ENCODE measurements at regions not wholly inside any gene's neighbourhood (a gene's known extent, or its start where the extent isn't known, plus 50 kb on each side); places are given as distances from the start of the nearest gene placed in this dataset.
A peak's percentile ranks its signal among the peaks of the same experiment; 100 is the strongest.

- no peak overlapping the region for H3K4me3 ChIP-seq (ENCODE audit: low read depth, low read length)
- no peak for DNase-seq (ENCODE audit: low read depth)
- TF ChIP-seq, protein P1, sequence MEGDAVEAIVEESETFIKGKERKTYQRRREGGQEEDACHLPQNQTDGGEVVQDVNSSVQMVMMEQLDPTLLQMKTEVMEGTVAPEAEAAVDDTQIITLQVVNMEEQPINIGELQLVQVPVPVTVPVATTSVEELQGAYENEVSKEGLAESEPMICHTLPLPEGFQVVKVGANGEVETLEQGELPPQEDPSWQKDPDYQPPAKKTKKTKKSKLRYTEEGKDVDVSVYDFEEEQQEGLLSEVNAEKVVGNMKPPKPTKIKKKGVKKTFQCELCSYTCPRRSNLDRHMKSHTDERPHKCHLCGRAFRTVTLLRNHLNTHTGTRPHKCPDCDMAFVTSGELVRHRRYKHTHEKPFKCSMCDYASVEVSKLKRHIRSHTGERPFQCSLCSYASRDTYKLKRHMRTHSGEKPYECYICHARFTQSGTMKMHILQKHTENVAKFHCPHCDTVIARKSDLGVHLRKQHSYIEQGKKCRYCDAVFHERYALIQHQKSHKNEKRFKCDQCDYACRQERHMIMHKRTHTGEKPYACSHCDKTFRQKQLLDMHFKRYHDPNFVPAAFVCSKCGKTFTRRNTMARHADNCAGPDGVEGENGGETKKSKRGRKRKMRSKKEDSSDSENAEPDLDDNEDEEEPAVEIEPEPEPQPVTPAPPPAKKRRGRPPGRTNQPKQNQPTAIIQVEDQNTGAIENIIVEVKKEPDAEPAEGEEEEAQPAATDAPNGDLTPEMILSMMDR (IDR thresholded peaks at IDR 0.05; ENCODE audit: low read depth, low read length): no peak
- no peak for TF ChIP-seq POLR2A (IDR thresholded peaks at IDR 0.05; ENCODE audit: extremely low read depth, insufficient read length)
- TF ChIP-seq MYC (IDR thresholded peaks at IDR 0.05; ENCODE audit: low read depth, low read length): no peak
- TF ChIP-seq, protein P2, sequence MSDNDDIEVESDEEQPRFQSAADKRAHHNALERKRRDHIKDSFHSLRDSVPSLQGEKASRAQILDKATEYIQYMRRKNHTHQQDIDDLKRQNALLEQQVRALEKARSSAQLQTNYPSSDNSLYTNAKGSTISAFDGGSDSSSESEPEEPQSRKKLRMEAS (IDR thresholded peaks at IDR 0.05; ENCODE audit: low read depth, low read length): no peak
These were observed 149.3 kb downstream of the IRF8 start for GRCh38 chr16:86048221-86048620.

DNA sequence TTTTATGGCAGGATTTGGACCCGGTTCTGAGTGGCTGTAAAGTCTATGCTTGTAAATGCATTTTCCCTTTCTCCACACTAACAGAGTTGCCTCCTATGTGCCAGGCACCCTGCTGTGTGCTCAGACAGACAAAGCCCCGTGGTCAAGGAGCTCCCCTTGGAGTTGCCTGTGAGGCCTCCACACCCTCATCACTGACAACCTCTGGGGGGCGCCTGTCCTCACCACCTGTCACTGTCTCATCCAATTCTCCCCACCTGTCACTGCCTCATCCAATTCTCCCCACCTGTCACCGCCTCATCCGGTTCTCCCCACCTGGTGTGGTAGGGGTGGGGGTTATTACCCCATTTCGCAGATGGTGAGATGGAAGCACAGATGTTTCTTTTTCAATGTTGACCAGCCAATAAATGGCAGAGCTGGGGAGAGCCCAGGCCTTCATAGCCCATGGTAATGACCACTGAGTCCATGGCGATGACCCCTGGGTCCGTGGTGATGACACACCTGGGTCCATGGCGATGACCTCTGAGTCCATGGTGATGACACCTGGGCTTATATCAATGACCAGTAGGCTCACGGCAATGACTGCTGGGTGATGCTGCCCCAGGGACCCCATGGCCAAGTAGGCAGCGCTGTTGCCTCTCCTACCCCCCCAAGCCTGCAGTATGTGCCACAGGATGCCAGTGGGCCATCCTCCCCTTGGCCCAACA lies 150.1 kb downstream of the IRF8 start:
- H3K4me3 ChIP-seq (ENCODE audit: low read depth, low read length): no peak overlapping the region
- TF ChIP-seq MYC (IDR thresholded peaks at IDR 0.05; ENCODE audit: low read depth, low read length) (no peak), POLR2A (IDR thresholded peaks at IDR 0.05; ENCODE audit: extremely low read depth, insufficient read length) (no peak)
- TF ChIP-seq, protein P2 (IDR thresholded peaks at IDR 0.05; ENCODE audit: low read depth, low read length): no peak
- TF ChIP-seq, protein P1 (IDR thresholded peaks at IDR 0.05; ENCODE audit: low read depth, low read length): peak; percentile 23
- DNase-seq (ENCODE audit: low read depth): no peak

DNA sequence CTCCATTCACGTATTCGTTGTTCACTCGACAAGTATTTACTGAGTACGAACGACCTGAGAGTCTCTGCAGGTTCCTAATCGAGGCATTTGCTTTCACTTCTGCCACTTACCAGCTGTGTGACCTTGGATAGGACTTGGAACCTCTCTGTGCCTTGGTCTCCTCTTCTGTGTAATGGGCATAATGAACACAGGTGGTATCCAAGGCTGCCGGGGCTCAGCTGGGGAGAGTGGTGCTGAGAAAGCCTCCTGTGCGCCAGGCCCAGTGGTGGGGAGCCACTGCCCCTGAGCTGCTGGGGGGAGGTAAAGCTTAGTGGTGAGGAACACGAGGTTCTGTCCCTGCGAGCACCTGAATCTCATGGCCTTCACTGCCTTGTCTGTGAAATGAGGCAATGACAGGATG lies 150.7 kb downstream of the IRF8 start:
- no peak for DNase-seq (ENCODE audit: low read depth)
- TF ChIP-seq, protein P1 (IDR thresholded peaks at IDR 0.05; ENCODE audit: low read depth, low read length): no peak
- TF ChIP-seq POLR2A (IDR thresholded peaks at IDR 0.05; ENCODE audit: extremely low read depth, insufficient read length) (no peak), MYC (IDR thresholded peaks at IDR 0.05; ENCODE audit: low read depth, low read length) (no peak)
- TF ChIP-seq, protein P2 (IDR thresholded peaks at IDR 0.05; ENCODE audit: low read depth, low read length): no peak
- H3K4me3 ChIP-seq (ENCODE audit: low read depth, low read length): no peak overlapping the region

DNA sequence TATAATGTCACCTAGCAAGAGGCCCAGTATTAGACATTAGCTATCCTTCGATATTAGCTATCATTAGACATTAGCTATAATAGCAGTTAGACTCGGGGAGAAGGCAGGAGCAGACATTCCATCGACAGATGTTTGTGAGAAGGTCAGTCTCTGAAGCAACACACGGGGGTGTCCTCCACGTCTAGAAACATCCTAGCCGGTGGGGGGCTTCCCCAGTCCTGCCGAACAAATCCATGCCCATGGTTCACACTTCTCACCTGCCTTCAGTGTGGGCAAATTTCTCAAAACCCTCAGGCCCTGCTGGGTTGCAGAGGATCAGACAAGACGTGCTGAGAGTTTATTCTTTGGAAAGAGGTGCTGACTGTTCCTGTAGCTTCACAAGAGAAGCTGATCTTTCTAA lies 151.1 kb downstream of the IRF8 start:
- no peak overlapping the region for H3K4me3 ChIP-seq (ENCODE audit: low read depth, low read length)
- no peak for DNase-seq (ENCODE audit: low read depth)
- TF ChIP-seq POLR2A (IDR thresholded peaks at IDR 0.05; ENCODE audit: extremely low read depth, insufficient read length): no peak
- TF ChIP-seq MYC (IDR thresholded peaks at IDR 0.05; ENCODE audit: low read depth, low read length): no peak
- TF ChIP-seq, protein P2 (IDR thresholded peaks at IDR 0.05; ENCODE audit: low read depth, low read length): no peak

- TF ChIP-seq, protein P1 (IDR thresholded peaks at IDR 0.05; ENCODE audit: low read depth, low read length): no peak
- TF ChIP-seq POLR2A (IDR thresholded peaks at IDR 0.05; ENCODE audit: extremely low read depth, insufficient read length) (no peak), MYC (IDR thresholded peaks at IDR 0.05; ENCODE audit: low read depth, low read length) (no peak)
- TF ChIP-seq, protein P2 (IDR thresholded peaks at IDR 0.05; ENCODE audit: low read depth, low read length): no peak
- DNase-seq (ENCODE audit: low read depth): no peak
- H3K4me3 ChIP-seq (ENCODE audit: low read depth, low read length): no peak overlapping the region
These were observed 151.8 kb downstream of the IRF8 start for GRCh38 chr16:86050591-86051367.
